Fibroblast of lung (primary cell): ENCODE measurements at regions not wholly inside any gene's neighbourhood (a gene's known extent, or its start where the extent isn't known, plus 50 kb on each side); places are given as distances from the start of the nearest gene placed in this dataset.

Experiments used
- DNase-seq, 2 donors: peaks; one replicate each; pipeline versions ENCODE4 v3.0.0 to v3.0.0-alpha.2; 2010; ENCODE audit warnings: low read depth in 2 of 2
- H2AFZ ChIP-seq: 2 replicates; pipeline ENCODE4 v1.5.1; 2012; ENCODE audit warnings: low read length, control low read depth, inconsistent platforms
- H3K27ac ChIP-seq: 2 replicates; pipeline ENCODE4 v1.5.1; 2011; ENCODE audit warnings: low read length, control low read depth; ENCODE audit not compliant: insufficient read depth
- H3K27me3 ChIP-seq: 2 replicates; pipeline ENCODE4 v1.5.1; 2011; ENCODE audit warnings: mild to moderate bottlenecking, low read length; ENCODE audit not compliant: control insufficient read depth, insufficient read depth
- H3K36me3 ChIP-seq: 2 replicates; pipeline ENCODE4 v1.5.1; 2011; ENCODE audit warnings: low read length; ENCODE audit not compliant: control insufficient read depth, insufficient read depth
- H3K4me1 ChIP-seq: 2 replicates; pipeline ENCODE4 v1.5.1; 2011; ENCODE audit warnings: low read length; ENCODE audit not compliant: control insufficient read depth, insufficient read depth; ENCODE audit errors: extremely low read depth
- H3K4me2 ChIP-seq: 2 replicates; pipeline ENCODE4 v1.5.1; 2011; ENCODE audit warnings: low read length, control low read depth; ENCODE audit not compliant: insufficient read depth; ENCODE audit errors: extremely low read depth
- H3K4me3 ChIP-seq, 4 experiments: fragments of 200-600 bp in 1 of 4; sonication (generic) in 1 of 4; replicated peaks in 1 of 4; 2 replicates each; pipeline ENCODE4 v1.5.1; 2011 to 2016; ENCODE audit warnings: low read length in 4 of 4, low read depth in 3 of 4, mild to moderate bottlenecking in 3 of 4, control low read depth in 2 of 4, inconsistent platforms in 1 of 4, mixed read lengths in 1 of 4; ENCODE audit not compliant: insufficient read depth in 1 of 4; ENCODE audit errors: control extremely low read depth in 1 of 4
- H3K79me2 ChIP-seq: 2 replicates; pipeline ENCODE4 v1.5.1; 2012; ENCODE audit warnings: mild to moderate bottlenecking, low read length, inconsistent platforms; ENCODE audit not compliant: control insufficient read depth, insufficient read depth
- H3K9ac ChIP-seq: 2 replicates; pipeline ENCODE4 v1.5.1; 2011; ENCODE audit warnings: mild to moderate bottlenecking, low read length, control low read depth; ENCODE audit not compliant: insufficient read depth
- H3K9me3 ChIP-seq: 2 replicates; pipeline ENCODE4 v1.5.1; 2012; ENCODE audit warnings: low read depth, low read length; ENCODE audit not compliant: control insufficient read depth, insufficient read depth
- H4K20me1 ChIP-seq: 2 replicates; pipeline ENCODE4 v1.5.1; 2011; ENCODE audit warnings: low read length; ENCODE audit not compliant: control insufficient read depth, insufficient read depth; ENCODE audit errors: extremely low read depth
- CTCF ChIP-seq, 2 donors: IDR thresholded peaks in 1 of 2; conservative IDR thresholded peaks in 1 of 2; 1 replicate in 1 of 2; 2 replicates in 1 of 2; pipeline ENCODE4 v1.5.1; 2011 to 2012; ENCODE audit warnings: low read length in 2 of 2, control low read depth in 1 of 2, inconsistent platforms in 1 of 2, low read depth in 1 of 2, mild to moderate bottlenecking in 1 of 2
- EZH2 ChIP-seq: IDR thresholded peaks from 2 replicates; pipeline ENCODE4 v1.5.1; 2012; ENCODE audit warnings: low read length, control low read depth, mild to moderate bottlenecking; ENCODE audit errors: missing control alignments

- Histone ChIP-seq H3K36me3 (no peaks in the 10 kb centered on the region), H3K27ac (no peak overlapping the region), H3K9me3 (no peaks in the 10 kb centered on the region), H3K4me3 (no peak overlapping the region), H4K20me1 (no peaks in the 10 kb centered on the region), H3K4me1 (no peaks in the 10 kb centered on the region), H3K79me2 (no peaks in the 10 kb centered on the region), H3K4me2 (no peak overlapping the region), H3K9ac (no peak overlapping the region), H2AFZ (no peak overlapping the region), H3K27me3 (peaks cover 12% of the 10 kb centered on the region)
- no peak for TF ChIP-seq EZH2
- TF ChIP-seq CTCF (conservative IDR thresholded peaks at IDR 0.05 in 1 of 2, IDR thresholded peaks at IDR 0.05 in 1 of 2; ENCODE audit: low read depth in 1 of 2, low read length in 2 of 2), result no peak
- DNase-seq, result no peak
These were observed 96.0 kb upstream of the VGLL4 start for GRCh38 chr3:11739706-11740105.

- no peak overlapping the region for H2AFZ ChIP-seq
- peak in 1 of 2 donors; percentile 8 for DNase-seq
These were observed 95.4 kb upstream of the VGLL4 start for GRCh38 chr3:11739123-11739522.

GRCh38 chr3:11737742-11738141 lies 94.0 kb upstream of the VGLL4 start:
- H2AFZ ChIP-seq, result no peak overlapping the region
- no peaks in the 10 kb centered on the region for H3K9me3 ChIP-seq
- DNase-seq, result no peak
- H3K27ac ChIP-seq, result no peak overlapping the region
- no peaks in the 10 kb centered on the region for H3K36me3 ChIP-seq
- H3K4me3 ChIP-seq, result no peak overlapping the region
- H3K4me2 ChIP-seq, result no peak overlapping the region
- no peaks in the 10 kb centered on the region for H3K4me1 ChIP-seq
- TF ChIP-seq CTCF (conservative IDR thresholded peaks at IDR 0.05 in 1 of 2, IDR thresholded peaks at IDR 0.05 in 1 of 2; ENCODE audit: low read depth in 1 of 2, low read length in 2 of 2) (no peak), EZH2 (no peak)
- H3K79me2 ChIP-seq, result no peaks in the 10 kb centered on the region
- H3K9ac ChIP-seq, result no peak overlapping the region
- H3K27me3 ChIP-seq, result peaks cover 12% of the 10 kb centered on the region
- no peaks in the 10 kb centered on the region for H4K20me1 ChIP-seq

More at GRCh38 chr3:11739123-11739522, 95.4 kb upstream of the VGLL4 start:
- H3K9me3 ChIP-seq, result no peaks in the 10 kb centered on the region
- H3K27me3 ChIP-seq, result peaks cover 12% of the 10 kb centered on the region
- H3K27ac ChIP-seq, result no peak overlapping the region
- H3K4me2 ChIP-seq, result no peak overlapping the region
- H3K9ac ChIP-seq, result no peak overlapping the region
- H3K4me3 ChIP-seq, result no peak overlapping the region
- no peaks in the 10 kb centered on the region for H3K36me3 ChIP-seq
- H4K20me1 ChIP-seq, result no peaks in the 10 kb centered on the region
- no peaks in the 10 kb centered on the region for H3K79me2 ChIP-seq
- H3K4me1 ChIP-seq, result no peaks in the 10 kb centered on the region
- TF ChIP-seq CTCF (conservative IDR thresholded peaks at IDR 0.05 in 1 of 2, IDR thresholded peaks at IDR 0.05 in 1 of 2; ENCODE audit: low read depth in 1 of 2, low read length in 2 of 2) (no peak), EZH2 (no peak)
